Activated naive CD4-positive, alpha-beta T cell treated with Interleukin-2 at 50 U/mL for 16 hours (primary cell): ENCODE measurements at regions not wholly inside any gene's neighbourhood (a gene's known extent, or its start where the extent isn't known, plus 50 kb on each side); places are given as distances from the start of the nearest gene placed in this dataset.

Source experiments
- DNase-seq: peaks from one replicate; pipeline ENCODE4 v3.0.0-alpha.2; 2020

DNA sequence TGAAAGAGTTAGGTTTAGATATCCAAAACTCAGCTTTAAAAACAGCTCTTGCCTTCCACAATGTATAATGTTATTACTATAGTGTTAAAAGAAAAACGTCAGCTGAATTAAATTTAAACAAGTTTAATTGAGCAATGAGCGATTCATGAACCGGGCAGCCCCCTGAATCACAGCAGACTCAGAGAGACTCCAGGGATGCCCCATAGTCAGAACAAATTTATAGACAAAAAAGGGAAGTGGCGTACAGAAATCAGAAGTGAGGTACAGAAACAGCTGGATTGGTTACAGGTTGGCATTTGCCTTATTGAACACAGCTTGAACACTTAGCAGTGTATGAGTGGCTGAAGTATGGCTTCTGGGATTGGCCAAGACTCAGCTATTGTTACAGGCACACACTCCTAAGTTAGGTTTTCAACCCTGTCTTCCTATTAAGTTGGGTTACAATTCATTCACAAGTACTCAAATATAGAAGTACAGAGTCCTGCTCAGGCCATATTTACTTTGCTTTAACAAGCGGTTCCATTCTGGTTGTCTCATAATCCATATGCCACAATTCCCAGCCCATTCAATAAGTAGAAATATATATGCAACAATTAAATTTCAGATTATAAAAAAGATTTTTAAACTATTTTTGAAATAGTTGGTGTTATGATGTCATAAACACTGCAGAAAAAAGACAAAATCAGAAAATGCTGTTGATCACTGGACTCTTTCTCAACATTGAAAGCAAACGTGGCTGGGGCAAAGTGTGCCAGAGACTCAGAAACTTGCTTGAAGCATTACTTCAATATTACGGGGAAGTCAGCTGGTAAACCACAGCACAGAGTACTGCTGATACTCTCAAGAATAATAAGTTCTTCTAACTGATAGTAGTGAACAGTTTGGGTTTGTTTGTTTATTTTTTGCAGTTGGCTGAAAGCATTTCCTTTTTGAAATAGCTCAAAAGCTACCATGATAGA is 459.7 kb downstream of the RAB28 start:
- no peak for DNase-seq

DNA sequence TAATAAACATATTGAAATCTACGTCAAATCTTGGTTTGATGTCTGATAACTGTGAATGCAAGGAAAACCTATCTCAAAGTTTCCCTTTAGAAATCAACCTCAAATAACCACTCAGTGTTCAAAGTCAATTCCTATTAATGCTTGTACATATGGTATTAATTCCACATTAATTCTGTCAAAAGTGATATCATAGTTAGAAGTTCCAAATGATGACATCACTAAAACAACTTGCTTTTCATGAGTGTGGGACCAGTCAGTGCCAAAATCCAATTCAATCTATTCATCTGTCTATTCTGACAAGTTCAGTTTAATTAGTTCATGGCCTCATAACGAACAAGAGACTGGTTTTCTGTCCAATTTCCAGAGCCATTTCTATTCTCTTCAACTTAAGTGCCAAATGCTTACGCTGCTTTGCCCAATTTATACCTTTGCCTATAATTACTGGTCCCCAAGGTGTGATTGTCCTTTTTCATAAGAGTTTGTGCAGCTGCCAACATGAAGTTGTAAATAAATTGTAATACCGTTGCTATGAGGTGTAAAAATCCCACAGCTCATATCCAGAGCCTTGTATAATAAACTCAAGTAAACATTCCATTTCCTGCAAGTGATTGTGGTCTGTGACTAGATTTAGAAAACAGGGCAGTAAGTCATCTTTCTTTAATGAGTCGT is 476.2 kb downstream of the RAB28 start:
- DNase-seq: no peak

DNA sequence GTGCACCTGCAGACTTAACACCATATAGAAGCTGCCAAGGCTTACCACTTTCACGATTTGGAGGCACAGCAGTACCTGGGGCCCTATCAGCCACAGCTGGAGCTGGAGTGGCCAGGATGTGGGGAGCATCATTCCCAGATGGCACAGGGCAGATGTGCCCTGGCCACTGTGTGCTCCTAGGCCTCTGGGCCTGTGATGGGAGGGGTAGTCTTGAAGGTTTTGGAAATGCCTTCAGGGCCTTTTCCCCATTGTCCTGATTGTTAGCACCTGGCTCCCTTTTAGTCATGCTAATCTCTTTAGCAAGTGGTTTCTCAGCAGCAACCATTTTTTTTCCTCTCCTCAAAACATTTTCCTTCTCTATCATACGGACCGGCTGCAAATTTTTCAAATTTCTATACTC is 490.2 kb downstream of the RAB28 start:
- no peak for DNase-seq

DNA sequence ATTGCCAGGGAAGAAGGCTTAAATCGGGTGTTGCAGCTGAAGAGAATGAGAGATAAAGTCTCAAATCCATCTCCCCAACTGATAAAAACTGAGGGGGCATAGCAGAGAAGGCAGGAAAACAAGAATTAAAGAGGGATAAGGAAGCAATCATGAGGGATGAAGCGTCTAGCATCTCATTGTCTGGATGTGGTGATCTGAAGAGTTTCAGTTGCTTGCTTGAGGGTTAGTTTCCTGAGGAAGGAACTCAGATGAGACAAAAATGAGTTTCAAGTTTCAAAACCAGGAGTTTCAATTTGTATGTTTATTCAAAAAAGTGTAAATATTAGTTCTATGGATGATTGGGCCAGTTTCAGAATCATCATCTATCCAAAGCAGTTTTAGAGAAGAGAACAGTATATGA is 496.9 kb downstream of the RAB28 start:
- no peak for DNase-seq

DNA sequence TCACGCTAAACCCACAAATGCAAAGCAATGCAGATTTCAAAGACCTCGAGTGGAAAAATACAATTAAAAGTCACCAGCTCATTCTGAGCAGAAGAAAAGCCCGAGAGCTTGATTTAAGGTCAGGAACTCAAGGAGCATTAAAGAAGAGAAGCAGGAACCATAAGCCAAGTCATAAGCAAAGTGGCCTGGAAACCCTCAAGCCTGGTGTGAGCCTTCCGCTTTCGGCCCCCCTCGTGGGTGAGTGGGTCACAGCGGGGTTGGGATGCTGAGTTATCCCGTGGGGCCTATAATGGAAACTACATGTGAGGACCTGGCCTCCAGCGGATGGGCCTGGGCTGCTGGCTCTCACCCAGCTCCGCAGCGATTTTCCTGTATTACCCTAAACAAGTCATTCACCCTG is 504.3 kb downstream of the RAB28 start:
- DNase-seq: no peak

DNA sequence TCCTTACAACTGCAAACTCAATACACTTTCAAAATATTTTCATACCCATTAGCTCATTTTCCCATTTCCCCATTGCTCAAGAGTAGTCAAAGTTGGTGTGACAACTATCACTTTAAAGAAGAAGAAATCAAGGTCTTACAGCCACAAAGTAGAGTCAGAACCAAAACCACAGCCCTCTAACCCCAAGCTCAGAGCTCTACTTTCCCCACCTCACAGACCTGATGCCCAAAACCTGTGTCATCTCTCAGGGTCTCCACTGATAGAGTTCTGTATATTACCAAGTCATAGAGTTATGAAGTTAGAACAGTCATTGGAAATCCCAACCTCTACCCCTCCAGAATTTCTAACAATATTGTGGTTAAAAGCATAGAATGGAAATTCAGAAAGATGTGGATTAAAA is 505.8 kb downstream of the RAB28 start:
- DNase-seq: no peak

DNA sequence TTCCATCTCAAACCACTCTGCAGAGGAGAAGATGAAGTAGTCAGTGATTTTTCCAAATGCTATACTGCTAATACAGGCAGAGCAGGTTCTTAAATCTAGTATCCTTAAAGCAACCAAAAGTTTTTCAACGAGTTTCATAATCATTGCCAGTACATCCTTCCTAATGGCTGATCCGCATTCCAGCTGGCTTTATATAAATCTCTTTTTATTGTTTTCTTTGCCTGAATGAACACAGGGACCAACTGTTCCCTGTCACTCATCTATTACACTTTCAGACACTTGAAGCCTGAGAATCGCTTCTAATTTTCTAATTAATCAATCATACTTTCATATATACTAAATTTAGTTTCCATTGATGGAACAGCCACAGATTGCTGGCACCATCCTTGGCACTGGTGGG is 508.6 kb downstream of the RAB28 start:
- DNase-seq: no peak

DNA sequence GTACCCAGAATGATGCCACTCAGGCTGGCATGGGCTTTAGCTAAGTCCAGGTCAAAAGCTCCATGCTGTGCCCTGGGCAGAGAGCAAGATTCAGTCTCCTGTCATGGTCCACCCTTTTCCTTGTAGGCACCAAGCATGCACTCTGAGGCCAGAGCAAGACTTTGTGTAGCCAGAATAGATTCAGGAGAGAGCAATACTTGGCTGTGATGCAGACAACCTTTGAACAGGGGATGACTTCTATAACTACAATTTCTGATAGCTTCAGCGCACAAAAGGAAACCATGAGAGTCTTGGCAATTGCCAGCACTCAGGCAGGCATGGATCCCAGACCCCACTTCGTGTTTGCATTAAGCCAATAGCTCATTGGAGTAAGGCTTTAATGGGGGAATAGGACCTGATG is 510.6 kb downstream of the RAB28 start:
- no peak for DNase-seq

DNA sequence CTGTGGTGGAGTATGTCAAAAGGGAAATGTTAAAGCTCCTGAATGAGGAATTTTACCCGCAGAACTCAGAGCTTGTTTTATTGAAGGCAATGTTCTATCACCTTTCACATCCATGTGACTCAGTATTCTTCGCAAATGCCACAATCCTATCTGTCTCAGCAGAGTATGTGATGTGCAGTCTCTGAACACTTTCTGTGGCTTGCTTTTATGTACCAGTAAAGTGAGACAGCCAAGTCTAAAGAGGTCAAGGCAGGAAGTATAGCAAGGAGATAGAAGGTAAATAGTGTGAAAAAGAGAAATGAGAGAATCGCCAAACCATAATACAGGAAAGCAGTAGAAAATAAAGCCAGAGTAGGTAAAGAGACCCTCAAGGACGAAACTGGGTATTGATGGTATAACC is 515.8 kb downstream of the RAB28 start:
- DNase-seq: no peak

DNA sequence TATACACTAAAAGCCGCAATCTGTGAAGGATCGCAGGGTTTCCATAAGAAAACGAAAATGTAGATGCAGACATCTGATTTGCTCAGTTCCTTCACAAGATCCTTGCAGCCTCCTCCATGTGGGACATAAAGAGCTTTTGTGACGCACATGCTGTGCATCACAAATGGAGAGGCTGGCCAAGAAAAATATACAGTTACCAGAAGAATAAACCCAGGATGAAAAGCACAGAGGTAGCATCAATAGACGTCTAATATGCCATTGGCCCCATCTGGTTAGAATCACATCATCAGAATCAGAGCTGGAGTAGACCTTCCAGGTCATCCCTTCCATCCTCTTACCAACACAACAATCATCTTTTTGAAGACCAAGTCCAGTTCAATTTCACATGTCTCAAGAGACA is 517.4 kb downstream of the RAB28 start:
- no peak for DNase-seq

DNA sequence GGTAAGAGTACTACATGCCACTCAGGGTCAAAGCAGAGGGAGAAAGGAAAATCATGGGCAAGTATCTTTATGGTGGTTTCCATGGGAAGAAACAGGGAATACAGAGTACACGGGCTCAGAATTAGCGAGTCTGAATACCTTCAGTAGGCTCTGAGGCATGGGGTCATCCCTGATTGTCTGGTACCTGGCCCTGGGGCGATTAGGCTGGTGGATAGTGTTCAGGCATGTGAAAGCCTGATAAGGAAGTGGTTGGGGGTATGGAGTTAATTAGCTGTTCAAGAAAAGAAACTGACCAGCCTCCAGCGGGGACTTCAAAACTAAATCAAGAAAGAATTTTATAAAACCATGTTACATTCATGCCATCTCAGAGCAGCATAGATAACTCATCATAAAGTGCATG is 518.8 kb downstream of the RAB28 start:
- no peak for DNase-seq

DNA sequence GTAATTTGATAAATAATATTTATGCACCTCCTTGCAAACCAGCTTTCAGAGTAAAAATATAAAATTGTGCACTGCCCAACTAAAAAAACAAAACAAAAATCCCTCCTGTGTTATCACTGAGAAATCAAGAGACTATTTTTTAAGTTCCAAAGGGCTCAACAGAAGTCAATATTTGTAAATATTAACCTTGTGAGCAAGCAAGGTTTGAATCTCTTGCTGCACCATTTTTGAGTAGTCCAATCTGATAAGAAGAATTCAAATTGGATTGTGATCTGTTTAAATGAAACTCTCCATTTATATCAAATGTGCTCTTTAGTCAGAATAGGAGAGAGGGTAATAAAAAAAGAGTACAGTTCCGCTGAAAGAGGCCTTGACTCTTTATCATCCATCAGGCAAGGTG is 520.2 kb downstream of the RAB28 start:
- no peak for DNase-seq

DNA sequence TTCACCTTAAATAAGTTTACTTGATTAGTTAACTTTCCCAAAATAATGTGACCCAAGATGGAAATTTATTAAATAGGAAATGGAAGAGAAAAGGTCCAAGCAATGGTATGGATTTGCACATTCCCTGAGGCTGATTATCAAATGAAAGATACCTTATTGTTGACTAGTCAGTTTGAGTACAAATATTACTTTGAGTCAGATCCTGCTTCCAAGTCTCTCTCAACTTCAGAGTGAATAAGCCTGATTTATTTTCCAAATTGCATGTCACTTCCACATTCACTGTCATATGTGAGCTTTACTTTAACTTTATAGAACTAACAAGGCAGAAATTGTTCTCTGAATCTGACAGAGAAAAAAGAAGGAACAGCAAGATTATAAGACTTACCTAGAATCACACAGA is 520.8 kb downstream of the RAB28 start:
- DNase-seq: no peak

DNA sequence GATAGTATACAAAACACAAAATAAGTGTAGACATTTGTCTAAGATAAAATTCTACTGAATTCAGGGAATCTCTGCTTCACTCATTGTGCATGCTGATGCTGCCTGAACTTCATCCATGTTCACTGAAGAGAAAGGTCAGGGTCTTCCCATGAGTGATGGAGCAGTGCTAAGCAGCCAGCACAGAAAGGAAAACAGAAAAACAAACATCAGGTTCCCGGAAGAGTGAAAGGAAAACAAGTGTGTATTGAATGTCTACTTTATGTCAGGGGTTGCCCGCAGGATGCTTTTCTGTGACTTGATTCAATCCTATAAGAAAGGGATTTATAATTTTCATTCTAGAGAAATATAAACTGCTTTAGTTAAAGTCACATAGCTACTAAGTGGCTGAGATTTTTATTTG is 522.4 kb downstream of the RAB28 start:
- no peak for DNase-seq

DNA sequence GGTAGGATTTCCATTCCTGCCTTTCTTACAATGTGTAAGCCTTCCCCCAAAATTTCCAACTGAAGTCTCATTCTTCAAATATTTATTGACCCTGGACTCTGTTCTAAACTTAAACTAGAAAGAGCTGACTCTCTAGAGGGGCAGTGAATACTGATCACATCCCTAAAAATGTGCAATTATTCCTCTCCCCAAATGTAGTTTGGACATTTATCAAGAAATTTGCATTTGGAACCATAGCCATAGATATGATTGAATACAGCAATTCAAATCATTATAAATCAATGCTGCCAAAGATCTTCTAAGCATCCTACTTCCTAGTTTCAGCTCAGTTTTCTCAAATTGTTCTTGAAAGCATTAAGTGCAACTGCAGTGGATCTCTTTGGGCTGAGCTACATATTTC is 525.7 kb downstream of the RAB28 start:
- DNase-seq: no peak

DNA sequence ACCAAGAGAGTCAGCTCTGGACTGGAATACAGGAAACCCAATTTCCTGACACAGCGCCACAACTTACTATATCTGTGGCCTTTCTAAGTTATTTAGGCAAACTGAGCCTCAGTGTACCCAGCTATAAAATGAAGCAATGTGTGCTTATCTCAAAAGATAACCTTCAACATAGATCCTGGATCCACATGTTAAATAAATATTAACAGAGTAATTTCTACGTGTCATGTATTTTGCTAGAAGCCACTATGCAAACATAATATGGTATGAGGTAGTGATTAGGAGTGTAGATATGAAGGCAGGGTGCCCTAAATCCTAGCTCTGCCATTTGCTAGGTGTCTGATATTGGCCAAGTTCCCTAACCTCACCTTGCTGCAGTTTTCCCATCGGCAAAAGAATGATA is 527.0 kb downstream of the RAB28 start:
- DNase-seq: no peak

DNA sequence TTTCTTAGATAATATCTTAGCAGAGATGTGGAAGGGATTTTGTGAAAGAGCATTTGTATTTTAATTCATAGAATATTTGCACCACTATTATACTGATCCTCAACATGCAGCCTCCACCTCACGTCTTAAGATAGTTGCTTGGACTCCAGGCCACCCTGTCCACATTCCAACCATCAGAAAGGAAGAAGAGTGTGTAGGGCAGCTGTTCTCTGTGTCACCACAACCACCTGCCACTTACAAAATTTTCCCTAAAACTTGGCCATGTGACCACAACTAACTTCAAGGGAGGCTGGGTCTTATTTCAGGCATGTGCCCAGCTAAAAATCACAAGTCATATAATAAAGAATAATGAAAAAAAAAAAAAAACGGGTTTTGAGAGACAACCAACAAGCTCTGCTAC is 528.1 kb downstream of the RAB28 start:
- DNase-seq: no peak

DNA sequence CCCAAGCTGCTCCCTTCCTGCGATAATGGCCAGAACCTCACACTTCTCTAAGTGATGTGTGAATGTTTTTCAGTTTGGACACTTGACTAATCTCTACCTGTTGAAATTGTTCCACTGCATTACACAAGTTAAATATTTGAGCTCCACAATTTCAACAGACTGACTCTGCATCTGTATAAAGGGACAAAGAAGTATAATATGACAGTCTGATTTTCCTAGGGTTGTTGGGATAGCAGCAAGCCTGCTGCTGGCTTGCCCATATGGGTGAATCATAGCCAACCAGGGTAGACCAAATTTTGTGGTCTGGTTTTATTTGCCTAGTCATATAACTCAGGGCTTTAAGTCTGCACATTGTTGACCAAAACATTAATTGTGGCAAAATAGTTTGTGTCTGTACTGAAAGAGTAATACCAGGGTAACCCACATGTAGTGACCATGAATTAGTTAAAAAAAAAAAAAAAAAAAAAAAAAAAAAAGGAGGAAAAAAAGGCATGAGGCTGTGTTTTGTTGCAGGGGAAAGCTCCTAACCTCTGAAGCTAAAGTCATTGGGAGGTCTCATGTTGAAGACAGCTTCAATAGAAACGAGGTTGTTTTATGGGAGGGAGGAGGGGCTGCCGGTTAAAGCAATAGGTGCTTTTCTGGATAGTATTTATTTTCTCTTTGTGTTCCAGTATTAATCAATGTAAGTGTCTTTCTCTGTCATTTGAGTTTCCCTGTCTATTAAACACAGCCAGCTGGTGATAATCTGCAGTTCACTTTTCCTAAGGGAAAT is 534.2 kb downstream of the RAB28 start:
- DNase-seq: no peak

DNA sequence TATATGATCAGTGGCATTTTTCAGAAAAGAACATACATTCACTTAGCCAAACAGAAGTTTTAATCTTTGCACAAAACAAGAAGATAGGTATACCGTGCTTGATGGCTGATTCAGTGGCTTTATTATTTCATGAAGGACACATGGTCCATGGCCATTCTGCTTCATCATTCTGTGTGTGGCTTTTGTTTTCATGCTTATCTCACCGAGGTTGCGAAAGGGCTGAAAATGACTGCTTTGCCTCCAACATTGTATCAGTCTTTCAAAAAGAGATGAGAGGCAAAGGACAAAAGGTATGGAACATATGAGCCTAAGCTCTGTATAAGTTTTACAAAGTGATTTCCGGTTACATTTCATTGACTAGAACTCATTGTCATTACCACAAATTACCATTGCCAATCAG is 541.1 kb downstream of the RAB28 start:
- no peak for DNase-seq

DNA sequence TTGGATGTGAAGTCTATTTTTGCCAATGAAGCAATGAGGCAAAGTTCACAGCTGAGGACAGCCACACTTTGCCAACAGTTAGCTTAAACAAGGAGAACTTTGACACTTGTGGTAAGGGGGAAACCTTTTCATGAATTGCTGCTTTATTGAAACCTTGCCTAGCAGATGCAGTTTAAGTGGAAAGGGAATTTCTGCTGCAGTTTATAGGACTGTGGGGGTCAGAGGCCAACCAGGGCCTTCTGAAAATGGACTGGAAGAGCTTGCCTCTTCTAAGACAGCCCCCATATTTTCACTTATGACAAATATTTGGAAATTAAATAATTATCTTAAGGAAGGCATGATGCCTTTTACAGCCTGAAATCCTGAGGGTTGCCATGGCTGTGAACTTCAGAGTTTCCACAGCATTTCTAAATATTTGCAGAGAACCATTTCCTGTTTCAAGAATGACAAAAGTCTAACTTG is 550.3 kb downstream of the RAB28 start:
- no peak for DNase-seq

DNA sequence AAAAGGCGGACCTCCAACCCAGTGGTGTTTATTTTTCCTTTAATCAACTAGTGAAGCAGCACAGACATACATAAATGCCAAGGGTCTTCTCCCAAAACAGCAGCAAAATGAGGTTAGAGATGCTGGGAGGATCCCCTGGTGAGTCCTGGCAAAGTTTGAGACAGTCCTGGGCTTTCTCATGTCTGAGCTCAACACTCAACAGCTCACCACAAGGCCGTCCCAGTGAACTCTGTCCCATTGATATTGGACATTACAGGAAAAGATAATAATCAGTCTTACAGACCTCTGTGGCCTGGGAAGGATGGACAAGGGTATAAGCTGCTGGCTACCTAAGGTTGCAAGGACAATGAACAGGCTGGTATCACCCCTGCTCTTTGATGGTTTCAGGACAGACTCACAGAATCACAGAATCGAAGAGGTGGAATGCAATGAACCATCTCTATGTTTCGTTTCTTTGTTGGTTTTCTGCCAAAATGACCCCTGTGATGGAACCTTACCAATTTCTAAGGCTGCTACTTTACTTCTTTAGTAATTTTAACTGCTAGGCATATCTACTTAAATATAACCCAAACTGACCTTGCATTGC is 551.8 kb downstream of the RAB28 start:
- DNase-seq: no peak

DNA sequence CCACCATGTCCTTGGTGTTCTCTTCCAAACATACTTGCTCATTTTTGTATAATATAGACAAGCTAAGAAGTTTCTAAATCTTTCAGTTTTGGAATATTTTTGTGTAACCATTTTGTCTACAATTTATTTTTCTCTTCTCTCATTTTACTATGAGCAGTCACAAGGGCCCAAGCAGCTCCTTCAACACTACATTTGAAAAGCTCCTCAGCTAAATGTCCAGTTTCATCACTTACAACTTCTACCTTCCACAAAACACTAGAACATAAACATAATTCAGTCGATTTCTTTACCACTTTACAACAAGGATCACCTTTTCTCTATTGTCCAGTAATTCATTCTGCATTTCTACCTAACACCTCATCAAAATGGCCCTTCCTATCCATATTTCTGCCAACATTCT is 554.4 kb downstream of the RAB28 start:
- no peak for DNase-seq

DNA sequence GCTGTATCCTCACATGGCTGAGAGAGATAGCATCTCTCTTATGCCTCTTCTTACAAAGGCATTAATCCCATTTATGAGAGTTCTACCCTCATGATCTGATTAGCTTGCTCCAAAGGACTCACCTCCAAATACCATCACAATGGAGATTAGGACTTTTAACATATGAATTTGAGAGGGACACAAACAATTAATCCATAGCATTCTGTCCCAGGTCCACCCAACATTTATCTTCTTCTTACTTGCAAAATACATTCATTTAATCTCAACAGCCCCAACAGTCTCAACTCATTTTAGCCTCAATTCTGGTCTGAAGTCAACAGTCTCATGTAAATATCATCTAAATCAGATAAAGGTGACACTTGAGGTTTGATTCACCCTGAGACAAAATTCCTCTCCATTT is 555.4 kb downstream of the RAB28 start:
- no peak for DNase-seq
